ENCODE measurements at regions not wholly inside any gene's neighbourhood (a gene's known extent, or its start where the extent isn't known, plus 50 kb on each side); places are given as distances from the start of the nearest gene placed in this dataset.

DNA sequence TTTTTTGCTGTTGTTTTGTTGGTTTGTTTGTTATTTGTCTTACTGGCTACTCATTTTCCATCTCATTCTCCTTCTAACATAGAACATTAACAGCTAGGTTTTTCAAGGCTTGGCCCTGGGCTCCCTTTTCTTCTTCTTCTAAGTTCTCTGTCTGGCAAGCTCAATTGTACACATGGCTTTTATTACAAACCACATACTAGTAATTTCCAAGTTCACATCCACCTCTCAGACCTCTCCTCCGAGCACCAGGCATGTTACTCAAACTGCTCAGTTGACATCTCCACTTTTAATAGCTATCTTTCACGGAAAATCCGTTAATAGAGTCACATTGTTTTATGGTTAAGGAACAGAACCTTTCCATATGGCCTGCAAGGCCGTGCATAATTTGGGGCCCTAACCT lies 736.9 kb upstream of the ADAMTS5 start:
- TF ChIP-seq, protein P1, sequence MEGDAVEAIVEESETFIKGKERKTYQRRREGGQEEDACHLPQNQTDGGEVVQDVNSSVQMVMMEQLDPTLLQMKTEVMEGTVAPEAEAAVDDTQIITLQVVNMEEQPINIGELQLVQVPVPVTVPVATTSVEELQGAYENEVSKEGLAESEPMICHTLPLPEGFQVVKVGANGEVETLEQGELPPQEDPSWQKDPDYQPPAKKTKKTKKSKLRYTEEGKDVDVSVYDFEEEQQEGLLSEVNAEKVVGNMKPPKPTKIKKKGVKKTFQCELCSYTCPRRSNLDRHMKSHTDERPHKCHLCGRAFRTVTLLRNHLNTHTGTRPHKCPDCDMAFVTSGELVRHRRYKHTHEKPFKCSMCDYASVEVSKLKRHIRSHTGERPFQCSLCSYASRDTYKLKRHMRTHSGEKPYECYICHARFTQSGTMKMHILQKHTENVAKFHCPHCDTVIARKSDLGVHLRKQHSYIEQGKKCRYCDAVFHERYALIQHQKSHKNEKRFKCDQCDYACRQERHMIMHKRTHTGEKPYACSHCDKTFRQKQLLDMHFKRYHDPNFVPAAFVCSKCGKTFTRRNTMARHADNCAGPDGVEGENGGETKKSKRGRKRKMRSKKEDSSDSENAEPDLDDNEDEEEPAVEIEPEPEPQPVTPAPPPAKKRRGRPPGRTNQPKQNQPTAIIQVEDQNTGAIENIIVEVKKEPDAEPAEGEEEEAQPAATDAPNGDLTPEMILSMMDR (IDR thresholded peaks at IDR 0.05), result no peak
- no peaks in the 10 kb centered on the region for H3K36me3 ChIP-seq
- H3K27me3 ChIP-seq (replicated peaks; ENCODE audit: insufficient read depth), result no peaks in the 10 kb centered on the region
- H3K4me3 ChIP-seq, result no peak overlapping the region
- H3K4me1 ChIP-seq (ENCODE audit: control insufficient read depth in 1 of 2, low read depth in 2 of 2), result peaks cover 3 to 4% of the 10 kb centered on the region in 2 donors
- DNase-seq (ENCODE audit: low spot score) (no peak), ATAC-seq (ENCODE audit: insufficient number of reproducible peaks, low FRiP score, low read depth) (no peak)
- H3K27ac ChIP-seq, result no peak overlapping the region
- H3K9me3 ChIP-seq, result peaks cover 7% of the 10 kb centered on the region

DNA sequence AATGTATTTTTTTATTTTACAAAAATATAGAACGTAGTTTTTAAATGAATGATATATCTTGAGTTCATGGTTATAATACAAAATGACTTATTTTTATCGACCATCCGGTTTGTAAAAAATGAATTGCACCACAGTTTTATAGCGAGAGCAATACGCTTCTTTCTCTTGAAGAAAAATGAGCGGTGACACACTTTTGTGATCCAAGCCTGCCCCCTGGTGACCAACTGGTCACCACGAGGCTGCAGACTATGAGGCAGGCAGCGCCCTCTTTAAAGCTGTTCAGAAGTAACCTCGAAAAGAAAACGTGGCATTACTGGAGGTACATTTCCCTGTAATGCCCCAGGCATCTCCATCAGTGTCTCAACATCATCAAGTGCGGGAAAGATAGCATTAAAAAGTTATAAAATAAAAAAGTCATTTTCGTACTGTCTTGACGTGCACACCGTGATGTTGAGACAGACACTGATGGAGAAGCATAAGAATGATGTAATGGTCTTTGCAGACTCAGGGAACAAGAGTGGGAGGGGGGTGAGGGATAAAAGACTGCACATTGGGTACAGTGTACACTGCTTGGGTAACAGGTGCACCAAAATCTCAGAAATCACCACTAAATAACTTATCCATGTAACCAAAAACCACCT lies 734.2 kb upstream of the ADAMTS5 start:
- ATAC-seq (ENCODE audit: insufficient number of reproducible peaks, low FRiP score, low read depth) (peak; percentile 88), DNase-seq (ENCODE audit: low spot score) (peak; percentile 17)
- TF ChIP-seq, protein P1 (IDR thresholded peaks at IDR 0.05), result peak; percentile 81
- Histone ChIP-seq H3K27me3 (replicated peaks; ENCODE audit: insufficient read depth) (no peaks in the 10 kb centered on the region), H3K4me1 (ENCODE audit: control insufficient read depth in 1 of 2, low read depth in 2 of 2) (peaks cover 3 to 4% of the 10 kb centered on the region in 2 donors), H3K36me3 (no peaks in the 10 kb centered on the region), H3K4me3 (peak overlapping the region; percentile 36), H3K9me3 (no peaks in the 10 kb centered on the region), H3K27ac (no peak overlapping the region)

DNA sequence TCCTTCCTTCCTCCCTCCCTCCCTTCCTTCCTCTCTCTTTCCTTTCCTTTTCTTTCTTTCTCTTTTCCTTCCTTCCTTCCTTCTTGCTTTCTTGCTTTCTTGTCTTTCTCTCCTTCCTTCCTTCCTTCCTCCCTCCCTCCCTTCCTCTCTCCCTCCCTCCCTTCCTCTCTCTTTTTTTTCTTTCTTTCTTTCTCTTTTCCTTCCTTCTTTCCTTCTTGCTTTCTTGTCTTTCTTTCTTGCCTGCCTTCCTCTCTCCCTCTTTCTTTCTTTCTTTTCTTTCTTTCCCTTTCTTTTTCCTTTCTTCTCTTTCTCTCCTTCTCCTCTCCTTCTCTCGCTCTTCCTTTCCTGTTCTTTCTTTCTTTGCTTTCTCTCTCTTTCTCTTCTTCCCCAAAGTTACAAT lies 728.4 kb upstream of the ADAMTS5 start:
- Histone ChIP-seq H3K9me3 (no peaks in the 10 kb centered on the region), H3K36me3 (no peaks in the 10 kb centered on the region), H3K4me1 (ENCODE audit: control insufficient read depth in 1 of 2, low read depth in 2 of 2) (no peaks in the 10 kb centered on the region), H3K27ac (no peak overlapping the region), H3K4me3 (no peak overlapping the region), H3K27me3 (replicated peaks; ENCODE audit: insufficient read depth) (no peaks in the 10 kb centered on the region)
- DNase-seq (ENCODE audit: low spot score) (no peak), ATAC-seq (ENCODE audit: insufficient number of reproducible peaks, low FRiP score, low read depth) (no peak)
- TF ChIP-seq, protein P1 (IDR thresholded peaks at IDR 0.05), result no peak

DNA sequence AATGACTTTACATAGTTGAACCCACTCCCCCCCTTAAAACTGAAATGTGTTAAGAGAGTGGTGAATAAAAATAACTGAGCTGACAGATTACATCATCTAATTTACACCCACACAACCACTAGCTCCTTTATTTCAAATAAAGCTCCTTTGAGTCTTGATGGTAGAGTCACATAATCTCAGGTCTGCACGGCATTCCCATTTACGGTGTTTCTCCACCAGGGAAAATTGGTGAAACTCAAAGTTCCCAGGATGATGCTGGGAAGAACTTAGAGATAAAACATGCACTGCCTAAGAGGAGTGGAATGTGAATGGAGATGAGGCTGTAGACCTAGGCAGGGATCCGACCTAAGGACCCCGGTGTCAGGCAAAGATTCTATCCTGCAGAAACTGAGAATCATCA lies 727.8 kb upstream of the ADAMTS5 start:
- TF ChIP-seq, protein P1 (IDR thresholded peaks at IDR 0.05), result no peak
- no peak for DNase-seq (ENCODE audit: low spot score)
- H3K4me1 ChIP-seq (ENCODE audit: control insufficient read depth in 1 of 2, low read depth in 2 of 2), result no peaks in the 10 kb centered on the region
- H3K27ac ChIP-seq, result no peak overlapping the region
- H3K9me3 ChIP-seq, result no peaks in the 10 kb centered on the region
- H3K27me3 ChIP-seq (replicated peaks; ENCODE audit: insufficient read depth), result no peaks in the 10 kb centered on the region
- ATAC-seq (ENCODE audit: insufficient number of reproducible peaks, low FRiP score, low read depth), result no peak
- no peaks in the 10 kb centered on the region for H3K36me3 ChIP-seq
- H3K4me3 ChIP-seq, result no peak overlapping the region

DNA sequence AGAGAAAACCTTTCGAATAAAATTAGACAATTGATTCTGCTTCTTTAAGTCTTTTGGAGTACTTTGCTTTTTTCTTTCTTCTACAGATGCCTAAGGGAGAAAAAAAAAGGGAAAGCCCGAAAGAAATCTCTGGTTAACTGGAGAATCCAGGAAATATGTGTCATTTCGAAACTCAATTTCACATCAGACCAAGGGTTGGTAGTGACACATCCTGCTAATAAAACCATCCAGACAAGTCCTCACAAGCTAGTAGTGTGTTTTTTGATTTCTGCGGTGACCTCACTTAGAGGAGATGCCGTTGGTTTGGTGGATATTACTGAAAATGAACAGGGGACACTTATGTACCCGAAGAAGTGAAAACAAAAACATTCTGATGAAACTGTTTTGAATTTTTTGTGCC lies 726.5 kb upstream of the ADAMTS5 start:
- Histone ChIP-seq H3K27ac (no peak overlapping the region), H3K4me1 (ENCODE audit: control insufficient read depth in 1 of 2, low read depth in 2 of 2) (no peaks in the 10 kb centered on the region), H3K27me3 (replicated peaks; ENCODE audit: insufficient read depth) (no peaks in the 10 kb centered on the region), H3K9me3 (no peaks in the 10 kb centered on the region), H3K36me3 (no peaks in the 10 kb centered on the region), H3K4me3 (no peak overlapping the region)
- ATAC-seq (ENCODE audit: insufficient number of reproducible peaks, low FRiP score, low read depth) (no peak), DNase-seq (ENCODE audit: low spot score) (no peak)
- TF ChIP-seq, protein P1 (IDR thresholded peaks at IDR 0.05), result no peak

Measured in thoracic aorta (tissue), 2 donors.